ENCODE measurements at regions not wholly inside any gene's neighbourhood (a gene's known extent, or its start where the extent isn't known, plus 50 kb on each side); places are given as distances from the start of the nearest gene placed in this dataset.
"Not testable (repeated sequence)": the region's sequence is repeated elsewhere in the genome, so short reads cannot be mapped to it uniquely, and the experiment has no call there.

DNA sequence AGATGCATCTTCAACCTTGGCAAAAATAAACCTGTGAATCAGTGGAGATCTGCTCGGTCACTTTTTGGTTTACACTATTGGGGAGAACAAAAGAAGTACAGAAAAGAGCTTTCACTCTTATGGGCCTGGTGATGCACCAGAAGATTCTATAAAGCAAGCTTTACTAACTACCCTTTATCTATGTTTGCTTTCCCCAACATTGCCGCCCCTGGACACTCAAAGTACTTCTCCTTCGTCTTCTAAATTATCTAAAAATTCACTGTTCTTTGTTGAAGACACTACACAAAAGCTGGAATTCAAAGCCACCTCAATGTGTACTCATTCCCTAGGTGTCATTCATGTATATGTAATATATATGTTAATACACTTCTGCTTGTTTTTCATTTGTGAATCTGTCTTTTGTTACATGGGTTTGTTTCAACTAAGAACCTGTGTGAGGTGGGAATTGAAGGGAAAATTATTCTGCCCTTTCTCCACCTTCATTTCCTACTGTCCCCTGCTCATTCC lies 97.9 kb upstream of the BTN3A2 start:
- DNase-seq = no peak

DNA sequence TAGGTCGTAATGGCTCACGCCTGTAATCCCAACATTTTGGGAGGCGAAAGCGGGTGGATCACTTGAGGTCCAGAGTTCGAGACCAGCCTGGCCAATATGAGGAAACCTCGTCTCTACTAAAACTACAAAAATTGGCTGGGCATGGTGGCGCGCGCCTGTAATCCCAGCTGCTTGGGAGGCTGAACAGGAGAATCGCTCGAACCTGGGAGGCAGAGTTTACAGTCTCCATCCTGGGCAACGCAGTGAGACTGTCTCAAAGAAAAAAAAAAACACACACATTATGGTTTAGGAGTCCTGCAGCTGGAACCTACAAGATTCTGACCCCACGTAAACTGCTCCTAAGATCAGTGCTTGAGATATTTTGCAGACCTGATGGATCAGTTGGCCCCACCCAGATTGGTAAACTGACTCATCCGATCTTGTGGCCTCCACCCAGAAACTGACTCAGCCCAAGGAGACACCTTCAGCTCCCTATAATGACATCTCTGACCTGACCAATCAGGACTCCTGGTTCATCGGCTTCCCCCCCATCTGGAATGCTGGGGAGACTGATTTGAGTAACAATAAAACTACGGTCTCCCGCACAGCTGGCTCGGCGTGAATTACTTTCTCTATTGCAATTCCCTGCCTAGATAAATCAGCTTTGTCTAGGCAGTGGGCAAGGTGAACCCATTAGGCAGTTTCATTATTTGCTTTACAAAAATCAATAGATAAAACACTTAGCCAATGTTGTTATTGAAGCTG lies 96.2 kb upstream of the BTN3A2 start:
- DNase-seq = peak; percentile 37

- no peak for DNase-seq
Measured at GRCh38 chr6:26269531-26270485, 95.2 kb upstream of the BTN3A2 start.

DNA sequence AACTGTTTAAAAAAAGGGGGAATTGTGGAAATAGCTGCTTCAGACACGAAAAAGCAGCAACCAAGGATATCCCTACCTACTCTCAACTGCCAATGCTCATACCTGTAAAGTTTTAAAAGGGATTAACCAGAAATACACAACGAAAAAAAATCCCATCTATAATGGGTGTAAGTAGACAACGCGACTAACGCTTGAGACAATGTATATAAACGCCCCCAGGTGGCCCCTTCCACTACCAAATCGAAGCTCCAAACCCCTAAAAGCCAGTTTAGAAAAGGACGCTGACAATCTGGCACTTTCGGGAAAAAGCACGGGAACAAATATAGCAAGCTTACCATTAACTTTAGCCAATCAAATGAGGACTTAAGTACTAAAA lies 94.5 kb upstream of the BTN3A2 start:
- DNase-seq = no peak

- DNase-seq = peak; percentile 88
Measured at GRCh38 chr6:26270903-26271667, 93.9 kb upstream of the BTN3A2 start.

DNA sequence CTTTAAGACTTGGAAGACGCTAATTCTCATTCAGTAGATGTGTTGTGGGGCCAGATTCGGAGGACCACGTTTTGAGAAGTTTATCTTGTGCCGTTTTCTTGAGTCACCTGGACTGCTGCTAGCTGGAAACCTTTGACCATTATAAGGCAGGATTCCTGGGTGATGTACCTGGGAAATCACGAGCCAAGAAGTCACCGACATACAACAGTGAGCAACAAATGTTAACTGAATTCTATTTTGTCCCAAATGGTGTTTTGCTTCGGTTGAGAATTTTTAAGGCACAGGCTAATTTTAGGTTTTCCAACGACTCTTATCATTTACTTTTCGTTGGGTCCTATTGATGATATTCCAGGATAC lies 93.4 kb upstream of the BTN3A2 start:
- no peak for DNase-seq

GRCh38 chr6:26272171-26272637 lies 92.8 kb upstream of the BTN3A2 start:
- peak; percentile 54 for DNase-seq

- no peak for DNase-seq
Measured at GRCh38 chr6:26273673-26274588, 91.1 kb upstream of the BTN3A2 start.

GRCh38 chr6:26275663-26276062 lies 89.3 kb upstream of the BTN3A2 start:
- DNase-seq = no peak

GRCh38 chr6:26276841-26277648 lies 88.0 kb upstream of the BTN3A2 start:
- DNase-seq = no peak

GRCh38 chr6:26278536-26278935 lies 86.5 kb upstream of the BTN3A2 start:
- no peak for DNase-seq

GRCh38 chr6:26279371-26279770 lies 85.6 kb upstream of the BTN3A2 start:
- not testable (repeated sequence) for DNase-seq

- DNase-seq = no peak
Measured at GRCh38 chr6:26280407-26280806, 84.6 kb upstream of the BTN3A2 start.

GRCh38 chr6:26284537-26285142 lies 80.4 kb upstream of the BTN3A2 start:
- DNase-seq = peak; percentile 13

DNA sequence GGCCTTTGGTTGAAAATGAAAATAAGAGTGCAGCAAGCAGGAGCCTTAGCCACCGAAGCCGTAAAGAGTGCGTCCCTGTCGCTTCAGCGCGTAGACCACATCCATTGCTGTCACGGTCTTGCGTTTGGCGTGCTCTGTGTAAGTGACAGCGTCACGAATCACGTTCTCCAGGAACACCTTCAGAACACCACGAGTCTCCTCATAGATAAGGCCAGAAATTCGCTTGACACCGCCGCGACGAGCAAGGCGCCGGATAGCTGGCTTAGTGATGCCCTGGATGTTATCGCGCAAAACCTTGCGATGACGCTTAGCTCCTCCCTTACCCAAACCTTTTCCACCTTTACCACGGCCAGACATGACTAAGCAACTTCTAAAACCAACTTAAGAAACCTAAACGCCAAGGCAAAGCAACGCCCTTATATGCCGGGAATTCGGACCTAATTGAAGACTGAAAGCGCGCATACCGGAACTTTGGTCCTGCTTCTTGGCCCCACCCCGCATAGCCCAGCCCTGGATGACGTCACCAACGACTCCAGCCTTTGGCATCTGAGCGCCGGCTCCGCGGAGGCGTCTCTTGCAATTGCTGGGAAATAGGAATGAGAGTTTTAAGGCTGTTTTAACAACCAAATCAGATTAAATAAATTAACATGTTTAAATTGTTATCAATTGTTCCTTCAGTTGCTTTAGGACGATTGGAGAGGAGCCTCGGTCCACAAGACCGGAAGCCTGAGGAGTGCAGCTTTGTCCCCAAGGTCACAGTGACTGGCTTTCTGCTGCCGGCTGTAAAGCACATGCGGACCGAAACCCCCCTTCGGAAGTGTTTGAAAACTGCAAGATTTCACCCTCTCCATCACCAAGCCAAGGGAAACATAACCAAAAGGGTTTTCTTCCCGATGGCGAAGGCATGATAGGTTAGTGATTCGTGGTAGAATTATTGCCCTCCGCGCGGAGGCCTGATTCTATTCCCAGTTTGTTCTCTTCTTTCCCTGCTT lies 79.6 kb upstream of the BTN3A2 start:
- DNase-seq = peak; percentile 94

DNA sequence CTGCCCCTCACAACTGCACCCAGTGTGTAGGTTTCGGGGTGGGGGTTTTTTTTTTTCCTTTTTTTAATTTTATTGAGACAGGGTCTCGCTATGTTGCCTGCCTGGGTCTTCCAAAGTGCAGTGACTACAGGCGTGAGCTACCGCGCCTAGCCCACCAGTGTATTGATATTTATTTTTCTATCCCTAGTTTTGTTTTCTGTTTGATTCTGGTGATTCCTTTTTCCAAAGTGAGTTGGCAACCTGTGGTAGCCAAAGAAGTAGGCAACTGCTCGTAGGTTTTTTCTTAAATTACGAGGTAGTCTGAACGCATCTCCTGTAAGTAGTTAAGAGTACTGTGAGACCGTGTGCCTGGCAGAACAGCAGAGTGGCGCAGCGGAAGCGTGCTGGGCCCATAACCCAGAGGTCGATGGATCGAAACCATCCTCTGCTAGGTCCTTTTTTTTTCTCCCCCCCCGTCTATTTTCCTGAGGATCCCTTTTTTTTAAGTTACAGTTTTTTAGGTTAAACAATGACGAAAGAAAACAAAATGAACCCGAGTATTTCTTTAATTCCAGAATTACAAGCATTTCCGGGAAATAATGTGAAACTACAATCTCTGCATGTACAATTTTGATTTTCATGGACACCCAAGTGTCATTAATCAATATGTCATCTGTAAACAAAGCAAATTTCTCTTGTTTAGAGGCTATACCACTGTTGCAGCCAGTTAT lies 78.7 kb upstream of the BTN3A2 start:
- DNase-seq = peak; percentile 63

DNA sequence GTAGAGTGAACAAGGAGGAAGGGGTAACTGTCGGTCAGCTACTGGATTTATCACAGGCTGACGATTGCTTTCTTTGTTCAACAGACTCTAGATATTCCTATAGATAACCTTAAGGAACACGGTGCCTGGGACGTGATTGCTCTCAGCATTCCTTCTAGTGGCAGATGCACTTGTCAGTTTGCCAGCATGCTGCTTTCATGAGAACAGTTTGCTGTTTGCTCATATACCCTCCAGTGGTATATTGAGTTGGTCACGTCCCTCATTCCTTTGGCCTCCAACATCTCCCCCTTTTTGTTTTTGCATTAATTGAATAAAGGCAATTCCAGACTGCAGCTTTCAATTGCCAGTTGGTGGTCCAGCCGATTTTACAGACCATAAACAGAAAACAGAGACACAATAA lies 76.8 kb upstream of the BTN3A2 start:
- no peak for DNase-seq

DNA sequence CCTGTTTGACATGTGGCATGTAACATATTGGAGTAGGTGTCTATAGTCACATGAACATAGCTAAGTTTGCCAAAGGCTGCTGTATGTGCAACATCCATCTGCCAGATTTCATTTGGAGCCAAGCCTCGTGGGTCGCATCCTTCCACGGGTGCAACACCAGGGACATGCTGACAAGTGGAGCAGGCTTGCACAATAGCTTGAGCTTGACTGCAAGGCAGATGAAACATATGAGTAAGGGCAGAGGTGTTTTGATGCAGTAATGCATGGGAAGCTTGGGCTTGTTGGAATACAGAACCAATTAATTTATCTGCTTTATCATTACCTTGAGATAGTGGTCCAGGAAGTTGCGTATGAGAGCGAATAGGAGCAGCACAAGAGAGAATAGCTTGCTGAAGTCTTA lies 74.1 kb upstream of the BTN3A2 start:
- DNase-seq = no peak

DNA sequence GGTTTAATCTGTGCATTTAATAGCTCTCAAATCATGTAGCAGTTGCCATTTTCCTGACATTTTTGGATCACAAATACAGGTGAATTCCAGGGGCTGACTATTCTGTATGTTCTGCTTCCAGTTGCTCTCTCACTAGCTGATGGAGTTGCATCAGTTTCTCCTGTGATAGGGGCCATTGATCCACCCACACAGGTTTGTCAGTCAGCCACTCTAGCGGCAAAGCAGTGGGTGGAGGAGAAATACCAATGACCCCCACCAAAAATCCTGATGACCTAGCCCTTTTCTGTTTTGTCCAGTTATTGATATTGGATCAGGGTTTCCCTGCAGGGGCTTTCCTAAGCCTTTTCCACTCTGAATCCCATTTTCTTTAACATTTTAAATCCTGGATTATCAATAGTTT lies 72.3 kb upstream of the BTN3A2 start:
- DNase-seq = no peak
